Liver (tissue), 3 donors: ENCODE measurements at regions not wholly inside any gene's neighbourhood (a gene's known extent, or its start where the extent isn't known, plus 50 kb on each side); places are given as distances from the start of the nearest gene placed in this dataset.
"Not testable (repeated sequence)": the region's sequence is repeated elsewhere in the genome, so short reads cannot be mapped to it uniquely, and the experiment has no call there.

Experiments used
- ATF3 ChIP-seq: IDR thresholded peaks from 2 replicates; pipeline ENCODE4 v1.6.1; 2016; ENCODE audit warnings: antibody characterized with exemption
- CTCF ChIP-seq: fragments of 150-350 bp; IDR thresholded peaks from 2 replicates; pipeline ENCODE4 v1.5.1; 2017; ENCODE audit warnings: improper control_type of control experiment, low read depth, low read length; ENCODE audit not compliant: missing input control
- EGR1 ChIP-seq, 2 donors: IDR thresholded peaks; 2 replicates each; pipeline ENCODE4 v1.6.1; 2016 to 2018; ENCODE audit warnings: antibody characterized with exemption in 2 of 2, low read depth in 2 of 2
- JUND ChIP-seq, 2 donors: IDR thresholded peaks; 2 replicates each; pipeline ENCODE4 v1.6.1; 2016; ENCODE audit warnings: antibody characterized with exemption in 2 of 2
- MAX ChIP-seq: IDR thresholded peaks from 2 replicates; pipeline ENCODE4 v1.6.1; 2016; ENCODE audit warnings: antibody characterized with exemption
- RAD21 ChIP-seq, 2 donors: IDR thresholded peaks; 2 replicates each; pipeline ENCODE4 v1.6.1; 2016; ENCODE audit warnings: antibody characterized with exemption in 2 of 2, mild to moderate bottlenecking in 2 of 2
- REST ChIP-seq: IDR thresholded peaks from 2 replicates; pipeline ENCODE4 v1.6.1; 2016; ENCODE audit warnings: antibody characterized with exemption, mild to moderate bottlenecking
- RXRA ChIP-seq, 2 donors: IDR thresholded peaks; 2 replicates each; pipeline ENCODE4 v1.6.1; 2017 to 2018; ENCODE audit warnings: antibody characterized with exemption in 2 of 2, mild to moderate bottlenecking in 1 of 2
- SP1 ChIP-seq: IDR thresholded peaks from 2 replicates; pipeline ENCODE4 v1.6.1; 2018; ENCODE audit warnings: antibody characterized with exemption, mild to moderate bottlenecking
- TAF1 ChIP-seq: conservative IDR thresholded peaks from 2 replicates; pipeline ENCODE4 v1.6.1; 2016; ENCODE audit warnings: antibody characterized with exemption, mild to moderate bottlenecking
- YY1 ChIP-seq: IDR thresholded peaks from 2 replicates; pipeline ENCODE4 v1.6.1; 2016; ENCODE audit warnings: antibody characterized with exemption, mild to moderate bottlenecking
- donor health status: healthy.
- donor health status: healthy.

GRCh38 chr1:9445081-9445480, 94.2 kb upstream of the SLC25A33 start:
- TF ChIP-seq CTCF; RAD21 (IDR thresholded peaks at IDR 0.05); YY1; TAF1; JUND (IDR thresholded peaks at IDR 0.05); SP1; RXRA (IDR thresholded peaks at IDR 0.05); MAX; EGR1 (IDR thresholded peaks at IDR 0.05; ENCODE audit: low read depth in 2 of 2); ATF3; REST: not testable (repeated sequence)
